Keratinocyte (primary cell): ENCODE measurements at regions not wholly inside any gene's neighbourhood (a gene's known extent, or its start where the extent isn't known, plus 50 kb on each side); places are given as distances from the start of the nearest gene placed in this dataset.

Source experiments
- DNase-seq: peaks from one replicate; pipeline ENCODE4 v3.0.0-alpha.2; 2011; ENCODE audit warnings: low read depth, missing footprints, low spot score
- FAIRE-seq: peaks from 2 replicates; lab custom pipeline; 2011; peaks lifted over from hg19 to GRCh38; lab: Jason Lieb, UNC
- H2AFZ ChIP-seq: 2 replicates; pipeline ENCODE4 v1.6.0; 2012; ENCODE audit warnings: low read length, control low read depth, inconsistent platforms; ENCODE audit not compliant: control insufficient read depth
- H3K27ac ChIP-seq: 2 replicates; pipeline ENCODE4 v1.5.1; 2011; ENCODE audit warnings: low read length; ENCODE audit not compliant: control insufficient read depth, insufficient read depth
- H3K27me3 ChIP-seq: 3 replicates; pipeline ENCODE4 v1.6.0; 2011; ENCODE audit warnings: low read length; ENCODE audit not compliant: control insufficient read depth, insufficient read depth; ENCODE audit errors: extremely low read depth
- H3K36me3 ChIP-seq, 2 experiments: 2 replicates in 1 of 2; 3 replicates in 1 of 2; pipeline ENCODE4 v1.5.1; 2011; ENCODE audit warnings: low read length in 2 of 2, mild to moderate bottlenecking in 1 of 2; ENCODE audit not compliant: control insufficient read depth in 2 of 2, insufficient read depth in 2 of 2; ENCODE audit errors: extremely low read depth in 1 of 2
- H3K4me1 ChIP-seq: 3 replicates; pipeline ENCODE4 v1.5.1; 2011; ENCODE audit warnings: low read length; ENCODE audit not compliant: control insufficient read depth, insufficient read depth; ENCODE audit errors: extremely low read depth
- H3K4me2 ChIP-seq: 3 replicates; pipeline ENCODE4 v1.6.0; 2011; ENCODE audit warnings: low read depth, low read length; ENCODE audit not compliant: control insufficient read depth, insufficient read depth; ENCODE audit errors: extremely low read depth
- H3K4me3 ChIP-seq, 3 experiments: fragments of 200-600 bp in 1 of 3; sonication (generic) in 1 of 3; 2 replicates in 2 of 3; 3 replicates in 1 of 3; pipeline ENCODE4 v1.5.1; 2011 to 2016; ENCODE audit warnings: low read length in 3 of 3, mild to moderate bottlenecking in 3 of 3, control low read depth in 2 of 3, inconsistent platforms in 1 of 3, low read depth in 1 of 3, mixed read lengths in 1 of 3, mixed run types in 1 of 3, moderate library complexity in 1 of 3; ENCODE audit not compliant: control insufficient read depth in 2 of 3, insufficient read depth in 2 of 3; ENCODE audit errors: extremely low read depth in 1 of 3
- H3K79me2 ChIP-seq: 2 replicates; pipeline ENCODE4 v1.6.0; 2012; ENCODE audit warnings: low read length; ENCODE audit not compliant: control insufficient read depth, insufficient read depth
- H3K9ac ChIP-seq: 3 replicates; pipeline ENCODE4 v1.6.0; 2011; ENCODE audit warnings: low read length; ENCODE audit not compliant: control insufficient read depth, insufficient read depth; ENCODE audit errors: extremely low read depth
- H3K9me1 ChIP-seq: 3 replicates; pipeline ENCODE4 v1.6.0; 2011; ENCODE audit warnings: low read length; ENCODE audit not compliant: control insufficient read depth, insufficient read depth; ENCODE audit errors: extremely low read depth
- H3K9me3 ChIP-seq: 2 replicates; pipeline ENCODE4 v1.5.1; 2012; ENCODE audit warnings: low read depth, low read length; ENCODE audit not compliant: control insufficient read depth
- H4K20me1 ChIP-seq: 3 replicates; pipeline ENCODE4 v1.6.0; 2011; ENCODE audit warnings: low read length; ENCODE audit not compliant: control insufficient read depth, insufficient read depth; ENCODE audit errors: extremely low read depth
- EZH2 ChIP-seq: IDR thresholded peaks from one replicate; pipeline ENCODE4 v1.6.1; 2012; ENCODE audit warnings: inconsistent platforms, mild to moderate bottlenecking, low read length, moderate library complexity
- dilution Hi-C: fragments of 300-500 bp; cut with MboI; formaldehyde crosslinking; loops from one replicate; pipeline ENCODE4 v1.7.0; 2020; ENCODE audit warnings: low sequenced_read_pairs; ENCODE audit not compliant: extremely low pct_ligation_motif_present
- TF ChIP-seq, protein P1 (sequence below), 3 experiments: IDR thresholded peaks in 1 of 3; conservative IDR thresholded peaks in 1 of 3; optimal IDR thresholded peaks in 1 of 3; 2 replicates in 2 of 3; 3 replicates in 1 of 3; pipeline versions ENCODE3 to v1.5.1; 2011; ENCODE audit warnings: low read length in 3 of 3, mild to moderate bottlenecking in 3 of 3, moderate library complexity in 2 of 3, control low read depth in 1 of 3, inconsistent platforms in 1 of 3; ENCODE audit not compliant: insufficient read depth in 2 of 3; ENCODE audit errors: extremely low read depth in 1 of 3

DNA sequence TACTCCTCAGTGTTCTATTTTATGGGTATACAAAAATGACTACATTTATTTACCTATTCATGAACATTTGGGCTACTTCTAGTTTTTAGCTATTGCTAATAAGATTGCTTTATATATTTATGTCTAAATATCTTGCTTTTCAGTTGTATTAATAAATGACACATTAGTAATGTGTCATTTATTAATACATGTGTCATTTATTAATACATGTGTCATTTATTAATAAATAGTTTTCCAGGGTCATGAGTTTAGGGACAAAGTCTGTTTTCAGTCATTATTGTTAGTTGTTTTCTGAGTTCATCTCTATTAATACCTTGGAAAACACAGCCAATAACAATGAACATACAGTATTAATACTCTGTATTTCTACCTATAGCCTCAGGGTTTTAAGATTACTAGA lies 1630.7 kb upstream of the IGFBP7 start:
- TF ChIP-seq EZH2: no peak
- TF ChIP-seq, protein P1, sequence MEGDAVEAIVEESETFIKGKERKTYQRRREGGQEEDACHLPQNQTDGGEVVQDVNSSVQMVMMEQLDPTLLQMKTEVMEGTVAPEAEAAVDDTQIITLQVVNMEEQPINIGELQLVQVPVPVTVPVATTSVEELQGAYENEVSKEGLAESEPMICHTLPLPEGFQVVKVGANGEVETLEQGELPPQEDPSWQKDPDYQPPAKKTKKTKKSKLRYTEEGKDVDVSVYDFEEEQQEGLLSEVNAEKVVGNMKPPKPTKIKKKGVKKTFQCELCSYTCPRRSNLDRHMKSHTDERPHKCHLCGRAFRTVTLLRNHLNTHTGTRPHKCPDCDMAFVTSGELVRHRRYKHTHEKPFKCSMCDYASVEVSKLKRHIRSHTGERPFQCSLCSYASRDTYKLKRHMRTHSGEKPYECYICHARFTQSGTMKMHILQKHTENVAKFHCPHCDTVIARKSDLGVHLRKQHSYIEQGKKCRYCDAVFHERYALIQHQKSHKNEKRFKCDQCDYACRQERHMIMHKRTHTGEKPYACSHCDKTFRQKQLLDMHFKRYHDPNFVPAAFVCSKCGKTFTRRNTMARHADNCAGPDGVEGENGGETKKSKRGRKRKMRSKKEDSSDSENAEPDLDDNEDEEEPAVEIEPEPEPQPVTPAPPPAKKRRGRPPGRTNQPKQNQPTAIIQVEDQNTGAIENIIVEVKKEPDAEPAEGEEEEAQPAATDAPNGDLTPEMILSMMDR (optimal IDR thresholded peaks at IDR 0.05 in 1 of 3, IDR thresholded peaks at IDR 0.05 in 1 of 3, conservative IDR thresholded peaks at IDR 0.05 in 1 of 3; ENCODE audit: extremely low read depth in 1 of 3, insufficient read depth in 2 of 3, low read length in 3 of 3): no peak
- no peak overlapping the region for H3K4me2 ChIP-seq
- H3K9me1 ChIP-seq: no peaks in the 10 kb centered on the region
- no peaks in the 10 kb centered on the region for H3K9me3 ChIP-seq
- H4K20me1 ChIP-seq: no peaks in the 10 kb centered on the region
- H3K4me3 ChIP-seq: no peak overlapping the region
- H3K36me3 ChIP-seq: no peaks in the 10 kb centered on the region
- no peaks in the 10 kb centered on the region for H3K4me1 ChIP-seq
- dilution Hi-C loops: no loop called here
- H3K9ac ChIP-seq: no peak overlapping the region
- no peak for FAIRE-seq
- H3K27me3 ChIP-seq: no peaks in the 10 kb centered on the region
- no peak overlapping the region for H2AFZ ChIP-seq
- no peak for DNase-seq
- H3K27ac ChIP-seq: no peak overlapping the region
- H3K79me2 ChIP-seq: no peaks in the 10 kb centered on the region

GRCh38 chr4:58739275-58739674 lies 1629.1 kb upstream of the IGFBP7 start:
- Histone ChIP-seq H4K20me1 (no peaks in the 10 kb centered on the region), H3K4me1 (no peaks in the 10 kb centered on the region), H3K79me2 (no peaks in the 10 kb centered on the region), H3K9ac (no peak overlapping the region), H3K27me3 (no peaks in the 10 kb centered on the region), H3K36me3 (no peaks in the 10 kb centered on the region), H3K9me3 (no peaks in the 10 kb centered on the region), H3K4me2 (no peak overlapping the region), H3K27ac (no peak overlapping the region), H3K9me1 (no peaks in the 10 kb centered on the region), H2AFZ (no peak overlapping the region), H3K4me3 (no peak overlapping the region)
- FAIRE-seq (no peak), DNase-seq (no peak)
- dilution Hi-C loops: no loop called here
- TF ChIP-seq EZH2: no peak
- TF ChIP-seq, protein P1 (optimal IDR thresholded peaks at IDR 0.05 in 1 of 3, IDR thresholded peaks at IDR 0.05 in 1 of 3, conservative IDR thresholded peaks at IDR 0.05 in 1 of 3; ENCODE audit: extremely low read depth in 1 of 3, insufficient read depth in 2 of 3, low read length in 3 of 3): no peak
